HCT116 (cell line): ENCODE measurements at regions not wholly inside any gene's neighbourhood (a gene's known extent, or its start where the extent isn't known, plus 50 kb on each side); places are given as distances from the start of the nearest gene placed in this dataset.

ENCODE experiments used
- ATAC-seq: fragments of 200-7000 bp; cut with Tn5 transposase; 2 replicates; pipeline ENCODE4 v1.9.1; 2020; ENCODE audit warnings: mild to moderate bottlenecking, moderate library complexity
- BruUV-seq: library from RNA; stranded (reverse); fragments of 400-500 nt; replicated peaks from 2 replicates; lab custom pipeline; 2021; lab: Mats Ljungman, UMichigan
- CTCF ChIA-PET: fragments of 300-600 bp; sonication (Branson Sonifier 250); formaldehyde crosslinking; loops from one replicate; lab custom pipeline; 2021; ENCODE audit warnings: antibody characterized with exemption; lab: Charles Lee
- POLR2A ChIA-PET: fragments of 300-600, 350-600 bp; sonication (Branson Sonifier 250); formaldehyde crosslinking; loops from one replicate; lab custom pipeline; 2021; ENCODE audit warnings: antibody characterized with exemption; lab: Charles Lee
- RAD21 ChIA-PET, 2 experiments: fragments of 300-600 bp; sonication (Branson Sonifier 250); formaldehyde crosslinking; loops; one replicate each; lab custom pipeline; 2023; ENCODE audit warnings: low total read pairs in 2 of 2; ENCODE audit not compliant: uncharacterized antibody in 2 of 2, unreplicated experiment in 2 of 2, low non-redundant PET in 1 of 2; lab: Charles Lee
- DNase-seq: peaks from one replicate; pipeline ENCODE4 v3.0.0-alpha.2; 2010; ENCODE audit warnings: low read depth, low spot score
- H2AFZ ChIP-seq: fragments of 200-600 bp; shearing (Covaris generic), sonication (generic); 2 replicates; pipeline ENCODE4 v1.6.1; 2017; ENCODE audit warnings: low read depth, mixed run types, mixed read lengths, antibody characterized with exemption, low read length; ENCODE audit not compliant: poor library complexity, severe bottlenecking
- H3K27ac ChIP-seq: 2 replicates; pipeline ENCODE4 v1.5.1; 2012; ENCODE audit warnings: low read depth, low read length
- H3K27me3 ChIP-seq: fragments of 200-600 bp; sonication (generic); 2 replicates; pipeline ENCODE4 v1.6.1; 2016; ENCODE audit warnings: mixed run types, low read length, mixed read lengths; ENCODE audit not compliant: insufficient read depth
- H3K36me3 ChIP-seq, 2 experiments: fragments of 200-500 bp in 1 of 2; fragments of 200-600 bp in 1 of 2; sonication (Bioruptor generic) in 1 of 2; sonication (generic) in 1 of 2; 2 replicates each; pipeline versions ENCODE4 v1.5.1 to v1.6.1; 2014 to 2016; ENCODE audit warnings: low read length in 2 of 2, inconsistent platforms in 1 of 2, mixed read lengths in 1 of 2, mixed run types in 1 of 2; ENCODE audit not compliant: insufficient read depth in 2 of 2, control insufficient read depth in 1 of 2
- H3K4me1 ChIP-seq, 2 experiments: fragments of 200-600 bp in 1 of 2; sonication (generic) in 1 of 2; 2 replicates each; pipeline versions ENCODE4 v1.5.1 to v1.6.1; 2012 to 2017; ENCODE audit warnings: low read length in 2 of 2, inconsistent platforms in 1 of 2, mild to moderate bottlenecking in 1 of 2, mixed read lengths in 1 of 2, mixed run types in 1 of 2, moderate library complexity in 1 of 2; ENCODE audit not compliant: insufficient read depth in 2 of 2, control insufficient read depth in 1 of 2
- H3K4me2 ChIP-seq: fragments of 200-600 bp; sonication (generic); 2 replicates; pipeline ENCODE4 v1.6.1; 2017; ENCODE audit warnings: mixed run types, low read length, mixed read lengths
- H3K4me3 ChIP-seq, 2 experiments: fragments of 200-600 bp in 1 of 2; sonication (generic) in 1 of 2; replicated peaks in 1 of 2; 2 replicates each; pipeline ENCODE4 v1.5.1; 2011 to 2016; ENCODE audit warnings: low read length in 2 of 2, control low read depth in 1 of 2, low read depth in 1 of 2, mild to moderate bottlenecking in 1 of 2, mixed read lengths in 1 of 2, mixed run types in 1 of 2
- H3K79me2 ChIP-seq: fragments of 200-600 bp; sonication (generic); 2 replicates; pipeline ENCODE4 v1.6.1; 2017; ENCODE audit warnings: mild to moderate bottlenecking, mixed run types, low read length, moderate library complexity, mixed read lengths; ENCODE audit not compliant: insufficient read depth
- H3K9ac ChIP-seq: fragments of 200-600 bp; sonication (generic); 2 replicates; pipeline ENCODE4 v1.6.1; 2016; ENCODE audit warnings: low read length, mixed read lengths
- H3K9me2 ChIP-seq: fragments of 200-600 bp; sonication (generic), shearing (Covaris generic); 2 replicates; pipeline ENCODE4 v1.6.1; 2017; ENCODE audit warnings: mixed run types, mild to moderate bottlenecking, moderate library complexity; ENCODE audit not compliant: insufficient read depth
- H3K9me3 ChIP-seq, 2 experiments: fragments of 200-500 bp in 1 of 2; fragments of 200-600 bp in 1 of 2; sonication (Bioruptor generic) in 1 of 2; sonication (generic) in 1 of 2; 2 replicates each; pipeline ENCODE4 v1.6.1; 2014 to 2017; ENCODE audit warnings: low read length in 2 of 2, mixed read lengths in 2 of 2, inconsistent platforms in 1 of 2, low read depth in 1 of 2, mild to moderate bottlenecking in 1 of 2, mixed run types in 1 of 2, moderate library complexity in 1 of 2; ENCODE audit not compliant: control insufficient read depth in 1 of 2, insufficient read depth in 1 of 2
- H4K20me1 ChIP-seq: fragments of 200-600 bp; sonication (generic), shearing (Covaris generic); 2 replicates; pipeline ENCODE4 v1.6.1; 2017; ENCODE audit warnings: mixed run types, mild to moderate bottlenecking, moderate library complexity; ENCODE audit not compliant: insufficient read depth
- CBX3 ChIP-seq: IDR thresholded peaks from 2 replicates; pipeline ENCODE4 v1.6.1; 2012; ENCODE audit warnings: low read depth
- EGR1 ChIP-seq: IDR thresholded peaks from 2 replicates; pipeline ENCODE4 v1.6.1; 2012; ENCODE audit warnings: low read depth
- ELF1 ChIP-seq: IDR thresholded peaks from 2 replicates; pipeline ENCODE4 v1.6.1; 2012; ENCODE audit warnings: low read depth, borderline replicate concordance
- POLR2AphosphoS5 ChIP-seq: IDR thresholded peaks from 2 replicates; pipeline ENCODE4 v1.6.1; 2011; ENCODE audit warnings: mild to moderate bottlenecking, low read depth, low read length, moderate library complexity
- RAD21 ChIP-seq: IDR thresholded peaks from 2 replicates; pipeline ENCODE4 v1.6.1; 2012; ENCODE audit warnings: low read depth, mild to moderate bottlenecking
- SIN3A ChIP-seq: IDR thresholded peaks from 2 replicates; pipeline ENCODE4 v1.6.1; 2012; ENCODE audit warnings: low read depth
- SP1 ChIP-seq: IDR thresholded peaks from 2 replicates; pipeline ENCODE4 v1.6.1; 2012; ENCODE audit warnings: low read depth
- SRF ChIP-seq: IDR thresholded peaks from 2 replicates; pipeline ENCODE4 v1.6.1; 2012; ENCODE audit warnings: low read depth
- TCF7L2 ChIP-seq: IDR thresholded peaks from 2 replicates; pipeline ENCODE4 v1.7.0; 2011; ENCODE audit warnings: borderline replicate concordance, inconsistent platforms; ENCODE audit not compliant: insufficient read depth, insufficient read length; ENCODE audit errors: extremely low read depth
- YY1 ChIP-seq: IDR thresholded peaks from 2 replicates; pipeline ENCODE4 v1.6.1; 2011; ENCODE audit warnings: low read length, low read depth, moderate library complexity, mild to moderate bottlenecking; ENCODE audit not compliant: insufficient replicate concordance; ENCODE audit errors: extremely low read depth
- ZFX ChIP-seq: fragments of 450-650 bp; IDR thresholded peaks from 2 replicates; pipeline ENCODE4 v1.6.1; 2017
- intact Hi-C: fragments of 100-400 bp; cut with micrococcal nuclease; formaldehyde crosslinking; loops from 2 replicates; pipeline ENCODE4 v1.10.0; 2022
- TF ChIP-seq, protein P1 (sequence below): IDR thresholded peaks from 2 replicates; pipeline ENCODE4 v1.6.1; 2012
- TF ChIP-seq, protein P2 (sequence below): IDR thresholded peaks from 2 replicates; pipeline ENCODE4 v1.6.1; 2012
- TF ChIP-seq, protein P3 (sequence below): IDR thresholded peaks from 2 replicates; pipeline ENCODE4 v1.6.1; 2012; ENCODE audit warnings: low read depth
- TF ChIP-seq, protein P4 (sequence below): IDR thresholded peaks from 2 replicates; pipeline ENCODE4 v1.6.1; 2011; ENCODE audit warnings: mild to moderate bottlenecking, low read length, moderate library complexity; ENCODE audit not compliant: insufficient replicate concordance; ENCODE audit errors: extremely low read depth

DNA sequence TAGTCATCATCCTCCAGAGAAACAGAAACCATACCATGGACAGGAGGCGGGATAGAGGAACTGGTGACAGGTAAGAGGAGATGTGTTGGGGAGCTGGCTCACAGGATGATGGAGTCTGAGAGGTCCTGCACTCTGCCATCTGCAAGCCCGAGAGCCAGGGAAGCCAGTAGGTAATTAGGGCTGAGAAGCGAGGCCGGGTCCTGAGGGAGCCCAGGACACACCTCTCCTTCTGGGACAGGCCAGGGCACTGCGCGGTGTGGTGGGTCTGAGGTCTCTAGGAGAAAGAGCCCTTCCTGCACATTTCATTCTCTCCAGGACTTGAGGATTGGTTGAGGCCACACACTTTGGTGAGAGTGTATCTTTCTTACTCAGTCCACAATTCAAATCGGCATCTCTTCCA, 415.5 kb downstream of the GLRX3 start:
- H3K27me3 ChIP-seq = no peaks in the 10 kb centered on the region
- ATAC-seq = no peak
- H3K4me2 ChIP-seq = no peak overlapping the region
- H3K9me3 ChIP-seq = no peaks in the 10 kb centered on the region
- no peak overlapping the region for H2AFZ ChIP-seq
- ChIA-PET RAD21 (no interaction called here), CTCF (no interaction called here), POLR2A (no interaction called here)
- no peaks in the 10 kb centered on the region for H3K9me2 ChIP-seq
- BruUV-seq = no TSS peak
- no peak overlapping the region for H3K27ac ChIP-seq
- no peak overlapping the region for H3K4me3 ChIP-seq
- intact Hi-C loops = no loop called here
- H4K20me1 ChIP-seq = no peaks in the 10 kb centered on the region
- H3K4me1 ChIP-seq = no peaks in the 10 kb centered on the region
- no peaks in the 10 kb centered on the region for H3K79me2 ChIP-seq
- H3K36me3 ChIP-seq = no peaks in the 10 kb centered on the region
- H3K9ac ChIP-seq = no peak overlapping the region
- DNase-seq = no peak
- TF ChIP-seq POLR2AphosphoS5 (no peak), YY1 (no peak), TCF7L2 (no peak)
- TF ChIP-seq, protein P1, sequence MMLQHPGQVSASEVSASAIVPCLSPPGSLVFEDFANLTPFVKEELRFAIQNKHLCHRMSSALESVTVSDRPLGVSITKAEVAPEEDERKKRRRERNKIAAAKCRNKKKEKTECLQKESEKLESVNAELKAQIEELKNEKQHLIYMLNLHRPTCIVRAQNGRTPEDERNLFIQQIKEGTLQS = no peak

DNA sequence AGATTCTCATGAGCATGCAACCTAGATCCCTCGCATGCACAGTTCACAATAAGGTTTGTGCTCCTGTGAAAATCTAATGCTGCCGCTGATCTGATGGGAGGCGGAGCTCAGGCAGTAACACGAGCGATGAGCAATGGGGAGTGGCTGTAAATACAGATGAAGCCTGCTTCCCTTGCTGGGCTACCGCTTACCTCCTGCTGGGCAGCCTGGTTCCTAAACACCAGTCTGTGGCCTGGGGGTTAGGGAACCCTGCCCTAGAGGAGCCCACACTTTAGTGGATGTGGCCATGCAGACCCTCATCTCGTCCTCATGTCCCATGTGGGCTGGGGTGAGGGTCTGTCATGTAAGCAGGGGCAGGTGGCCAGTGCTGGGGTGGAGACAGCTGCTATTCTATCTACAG, 417.6 kb downstream of the GLRX3 start:
- ChIA-PET RAD21 (no interaction called here), POLR2A (no interaction called here), CTCF (no interaction called here)
- Histone ChIP-seq H4K20me1 (no peaks in the 10 kb centered on the region), H3K4me2 (no peak overlapping the region), H3K27me3 (no peaks in the 10 kb centered on the region), H3K4me1 (no peaks in the 10 kb centered on the region), H3K79me2 (no peaks in the 10 kb centered on the region), H3K9ac (no peak overlapping the region), H3K9me3 (no peaks in the 10 kb centered on the region), H3K9me2 (no peaks in the 10 kb centered on the region), H3K36me3 (no peaks in the 10 kb centered on the region), H3K4me3 (no peak overlapping the region), H2AFZ (no peak overlapping the region), H3K27ac (no peak overlapping the region)
- TF ChIP-seq, protein P2, sequence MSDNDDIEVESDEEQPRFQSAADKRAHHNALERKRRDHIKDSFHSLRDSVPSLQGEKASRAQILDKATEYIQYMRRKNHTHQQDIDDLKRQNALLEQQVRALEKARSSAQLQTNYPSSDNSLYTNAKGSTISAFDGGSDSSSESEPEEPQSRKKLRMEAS = no peak
- TF ChIP-seq EGR1 (no peak), SRF (no peak), ZFX (no peak), ELF1 (no peak), YY1 (no peak), RAD21 (no peak), CBX3 (no peak), SP1 (no peak), SIN3A (no peak)
- TF ChIP-seq, protein P3, sequence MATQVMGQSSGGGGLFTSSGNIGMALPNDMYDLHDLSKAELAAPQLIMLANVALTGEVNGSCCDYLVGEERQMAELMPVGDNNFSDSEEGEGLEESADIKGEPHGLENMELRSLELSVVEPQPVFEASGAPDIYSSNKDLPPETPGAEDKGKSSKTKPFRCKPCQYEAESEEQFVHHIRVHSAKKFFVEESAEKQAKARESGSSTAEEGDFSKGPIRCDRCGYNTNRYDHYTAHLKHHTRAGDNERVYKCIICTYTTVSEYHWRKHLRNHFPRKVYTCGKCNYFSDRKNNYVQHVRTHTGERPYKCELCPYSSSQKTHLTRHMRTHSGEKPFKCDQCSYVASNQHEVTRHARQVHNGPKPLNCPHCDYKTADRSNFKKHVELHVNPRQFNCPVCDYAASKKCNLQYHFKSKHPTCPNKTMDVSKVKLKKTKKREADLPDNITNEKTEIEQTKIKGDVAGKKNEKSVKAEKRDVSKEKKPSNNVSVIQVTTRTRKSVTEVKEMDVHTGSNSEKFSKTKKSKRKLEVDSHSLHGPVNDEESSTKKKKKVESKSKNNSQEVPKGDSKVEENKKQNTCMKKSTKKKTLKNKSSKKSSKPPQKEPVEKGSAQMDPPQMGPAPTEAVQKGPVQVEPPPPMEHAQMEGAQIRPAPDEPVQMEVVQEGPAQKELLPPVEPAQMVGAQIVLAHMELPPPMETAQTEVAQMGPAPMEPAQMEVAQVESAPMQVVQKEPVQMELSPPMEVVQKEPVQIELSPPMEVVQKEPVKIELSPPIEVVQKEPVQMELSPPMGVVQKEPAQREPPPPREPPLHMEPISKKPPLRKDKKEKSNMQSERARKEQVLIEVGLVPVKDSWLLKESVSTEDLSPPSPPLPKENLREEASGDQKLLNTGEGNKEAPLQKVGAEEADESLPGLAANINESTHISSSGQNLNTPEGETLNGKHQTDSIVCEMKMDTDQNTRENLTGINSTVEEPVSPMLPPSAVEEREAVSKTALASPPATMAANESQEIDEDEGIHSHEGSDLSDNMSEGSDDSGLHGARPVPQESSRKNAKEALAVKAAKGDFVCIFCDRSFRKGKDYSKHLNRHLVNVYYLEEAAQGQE = no peak
- TF ChIP-seq, protein P4, sequence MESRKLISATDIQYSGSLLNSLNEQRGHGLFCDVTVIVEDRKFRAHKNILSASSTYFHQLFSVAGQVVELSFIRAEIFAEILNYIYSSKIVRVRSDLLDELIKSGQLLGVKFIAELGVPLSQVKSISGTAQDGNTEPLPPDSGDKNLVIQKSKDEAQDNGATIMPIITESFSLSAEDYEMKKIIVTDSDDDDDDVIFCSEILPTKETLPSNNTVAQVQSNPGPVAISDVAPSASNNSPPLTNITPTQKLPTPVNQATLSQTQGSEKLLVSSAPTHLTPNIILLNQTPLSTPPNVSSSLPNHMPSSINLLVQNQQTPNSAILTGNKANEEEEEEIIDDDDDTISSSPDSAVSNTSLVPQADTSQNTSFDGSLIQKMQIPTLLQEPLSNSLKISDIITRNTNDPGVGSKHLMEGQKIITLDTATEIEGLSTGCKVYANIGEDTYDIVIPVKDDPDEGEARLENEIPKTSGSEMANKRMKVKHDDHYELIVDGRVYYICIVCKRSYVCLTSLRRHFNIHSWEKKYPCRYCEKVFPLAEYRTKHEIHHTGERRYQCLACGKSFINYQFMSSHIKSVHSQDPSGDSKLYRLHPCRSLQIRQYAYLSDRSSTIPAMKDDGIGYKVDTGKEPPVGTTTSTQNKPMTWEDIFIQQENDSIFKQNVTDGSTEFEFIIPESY = no peak
- TF ChIP-seq, protein P1 = no peak
- no TSS peak for BruUV-seq
- DNase-seq (no peak), ATAC-seq (no peak)
- intact Hi-C loops = no loop called here
